ENCODE measurements at regions not wholly inside any gene's neighbourhood (a gene's known extent, or its start where the extent isn't known, plus 50 kb on each side); places are given as distances from the start of the nearest gene placed in this dataset.
"Not testable (repeated sequence)": the region's sequence is repeated elsewhere in the genome, so short reads cannot be mapped to it uniquely, and the experiment has no call there.

DNA sequence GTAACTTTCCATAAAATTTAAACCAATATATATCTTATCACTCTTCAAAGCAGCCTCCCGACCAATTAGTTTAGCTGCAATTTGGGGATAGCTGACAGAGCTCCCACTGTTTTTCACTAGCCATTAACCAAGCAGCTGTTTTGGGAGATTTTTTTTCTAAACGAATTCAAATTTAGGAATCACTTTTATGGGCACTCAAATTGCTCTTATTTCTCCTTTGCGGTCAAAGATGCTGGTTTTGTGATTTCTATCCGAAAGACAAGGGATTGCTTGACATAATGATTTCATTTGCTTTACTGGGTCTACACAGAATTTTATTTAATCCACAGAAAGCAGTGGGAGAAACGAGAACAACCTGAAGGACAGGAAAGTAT is 505.7 kb upstream of the IL12A start:
- DNase-seq, result no peak

GRCh38 chr3:159486580-159486979 is 502.1 kb upstream of the IL12A start:
- DNase-seq, result no peak

DNA sequence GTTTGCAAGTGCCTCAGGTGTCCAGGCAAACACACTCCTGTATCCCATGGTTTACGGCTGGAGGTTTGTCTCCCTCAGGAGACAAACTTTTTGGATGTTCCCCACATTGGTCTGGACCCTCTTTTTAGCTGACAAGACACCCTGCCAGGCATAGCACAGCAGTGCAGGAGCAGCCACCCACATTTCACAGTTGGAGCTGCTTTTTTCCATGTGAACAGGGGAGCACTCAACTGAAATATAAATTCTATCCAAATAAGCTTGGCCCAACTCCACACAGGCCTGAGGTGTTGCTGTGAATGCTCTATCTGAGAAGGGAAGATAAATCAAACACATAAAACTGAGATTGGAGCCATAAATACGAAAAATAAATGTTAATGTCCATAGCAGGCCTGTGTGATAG is 501.3 kb upstream of the IL12A start:
- no peak for DNase-seq

DNA sequence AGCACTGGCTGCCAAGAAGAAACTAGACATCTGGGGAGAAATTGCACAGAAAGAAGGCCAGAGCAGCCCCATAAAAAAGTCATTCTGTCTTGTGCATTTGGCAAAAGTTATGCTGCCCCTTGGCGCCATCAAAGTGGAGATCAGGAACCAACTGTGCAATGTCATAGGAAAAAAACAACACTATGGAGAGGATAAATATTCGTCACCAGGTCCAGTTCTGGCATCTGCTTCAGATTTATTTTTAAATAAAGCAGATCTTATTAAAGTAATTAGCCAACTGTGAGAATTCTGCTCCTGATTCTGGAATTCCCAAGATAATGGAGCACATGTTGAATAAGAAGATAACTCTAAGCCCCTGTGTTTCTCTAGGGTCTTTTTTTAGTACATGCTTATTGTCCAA is 500.0 kb upstream of the IL12A start:
- no peak for DNase-seq

DNA sequence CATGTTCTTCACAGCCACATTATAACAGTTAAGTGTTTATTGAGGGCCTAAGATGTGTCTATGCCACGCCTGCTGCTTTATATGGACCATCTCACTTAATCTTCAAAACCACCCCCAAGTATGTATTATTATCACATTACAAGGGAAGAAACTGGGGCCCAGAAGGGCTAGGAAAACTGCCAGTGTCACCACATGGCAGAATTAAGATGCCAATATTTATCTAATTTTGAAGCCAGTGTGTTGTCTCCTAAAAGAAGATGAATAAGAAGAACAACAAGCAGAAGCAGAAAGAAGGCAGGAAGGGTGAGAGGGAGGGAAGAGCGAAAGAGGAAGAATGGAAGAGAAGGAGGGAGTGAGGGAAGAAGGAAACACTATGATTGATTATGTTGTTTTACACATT is 491.3 kb upstream of the IL12A start:
- DNase-seq, result no peak

GRCh38 chr3:159499031-159499793 is 489.4 kb upstream of the IL12A start:
- no peak for DNase-seq

DNA sequence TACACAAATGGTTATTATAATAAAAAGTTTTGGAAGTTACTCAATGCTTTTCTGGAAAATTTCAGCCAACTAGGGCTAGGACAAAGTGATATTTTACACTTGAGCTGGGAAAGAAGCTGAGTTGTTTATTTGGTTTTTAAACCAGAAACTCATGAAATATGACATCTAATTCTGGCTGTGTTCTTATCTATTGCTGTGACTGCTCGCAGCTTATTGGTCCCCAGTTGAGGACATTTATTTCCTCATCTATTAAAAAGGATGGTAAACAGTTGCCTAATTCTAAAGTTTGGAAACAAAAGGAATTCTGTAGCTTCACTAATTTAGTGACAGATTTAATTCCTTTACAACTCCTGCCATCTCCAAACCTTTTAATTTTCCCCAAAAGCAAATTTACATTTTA is 487.6 kb upstream of the IL12A start:
- DNase-seq, result no peak

- DNase-seq, result no peak
Measured at GRCh38 chr3:159502986-159503385, 485.6 kb upstream of the IL12A start.

DNA sequence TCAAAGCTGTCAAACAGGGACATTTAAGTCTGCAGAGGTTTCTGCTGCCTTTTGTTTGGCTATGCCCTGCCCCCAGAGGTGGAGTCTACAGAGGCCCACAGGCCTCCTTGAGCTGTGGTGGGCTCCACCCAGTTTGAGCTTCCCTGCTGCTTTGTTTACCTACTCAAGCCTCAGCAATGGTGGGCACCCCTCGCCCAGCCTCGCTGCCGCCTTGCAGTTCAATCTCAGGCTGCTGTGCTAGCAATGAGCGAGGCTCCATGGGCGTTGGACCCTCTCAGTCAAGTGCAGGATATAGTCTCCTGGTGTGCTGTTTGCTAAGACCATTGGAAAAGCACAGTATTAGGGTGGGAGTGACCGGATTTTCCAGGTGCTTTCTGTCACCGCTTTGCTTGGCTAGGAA is 477.6 kb upstream of the IL12A start:
- DNase-seq, result not testable (repeated sequence)

DNA sequence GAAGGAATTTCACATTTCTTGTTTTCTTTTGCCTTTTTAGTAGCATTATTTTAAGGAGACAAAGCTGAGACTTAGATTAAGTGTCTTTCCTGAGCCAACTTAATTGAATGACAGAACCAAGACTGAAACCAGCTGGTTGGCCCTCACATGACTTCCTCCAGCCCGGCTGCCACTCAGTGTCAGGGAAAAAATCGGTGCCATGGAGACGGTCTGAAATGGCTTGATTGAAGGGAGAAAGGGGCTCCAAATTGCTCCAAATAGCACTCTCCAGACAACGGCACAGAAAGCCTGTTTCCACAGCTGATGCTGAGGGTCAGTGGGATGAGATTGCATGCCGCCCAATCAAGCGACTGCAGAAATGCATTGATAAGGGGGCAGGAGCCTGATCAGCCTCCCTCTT is 475.2 kb upstream of the IL12A start:
- DNase-seq, result peak; percentile 63

DNA sequence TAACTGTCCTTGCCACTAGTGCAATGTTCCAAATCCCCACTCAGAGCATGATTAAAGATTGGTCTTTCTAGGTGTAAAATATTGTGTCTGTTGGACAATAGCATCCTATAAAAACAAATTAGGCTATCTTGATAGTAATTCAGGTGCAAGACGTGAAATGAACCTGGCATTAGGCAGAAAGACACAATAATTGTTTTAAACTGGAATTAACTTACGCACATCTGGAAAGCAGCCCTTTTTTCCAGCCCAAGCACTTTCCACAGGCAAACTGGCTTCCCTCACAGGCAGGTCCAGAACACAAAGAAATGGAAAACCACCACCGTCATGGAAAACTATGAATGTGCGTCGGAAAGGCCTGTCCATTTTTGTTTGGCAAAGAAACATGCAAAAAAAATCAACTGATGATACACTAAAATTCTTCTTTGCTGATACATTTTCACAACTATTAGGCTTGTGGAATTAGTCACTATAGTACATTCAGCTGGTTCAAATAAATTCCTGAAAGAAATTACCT is 474.7 kb upstream of the IL12A start:
- DNase-seq, result no peak

DNA sequence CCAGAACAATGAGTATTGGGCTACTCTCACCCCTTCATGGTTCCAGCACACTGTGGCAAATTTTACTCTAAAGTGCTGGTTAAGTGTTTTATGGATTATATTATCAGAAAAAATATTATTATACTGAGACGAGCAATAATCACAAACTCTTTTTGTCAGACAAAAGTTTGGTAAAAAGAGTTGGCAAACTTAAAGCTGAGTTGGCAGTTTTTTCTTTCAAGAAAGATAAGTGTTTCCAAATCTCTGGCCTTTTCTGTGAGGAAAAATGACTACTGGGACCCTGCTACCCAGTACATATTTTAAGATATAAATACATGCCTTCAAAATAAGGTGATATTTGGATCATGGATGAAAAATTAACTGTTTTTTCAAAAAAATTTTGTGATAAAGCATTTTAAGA is 471.5 kb upstream of the IL12A start:
- no peak for DNase-seq

DNA sequence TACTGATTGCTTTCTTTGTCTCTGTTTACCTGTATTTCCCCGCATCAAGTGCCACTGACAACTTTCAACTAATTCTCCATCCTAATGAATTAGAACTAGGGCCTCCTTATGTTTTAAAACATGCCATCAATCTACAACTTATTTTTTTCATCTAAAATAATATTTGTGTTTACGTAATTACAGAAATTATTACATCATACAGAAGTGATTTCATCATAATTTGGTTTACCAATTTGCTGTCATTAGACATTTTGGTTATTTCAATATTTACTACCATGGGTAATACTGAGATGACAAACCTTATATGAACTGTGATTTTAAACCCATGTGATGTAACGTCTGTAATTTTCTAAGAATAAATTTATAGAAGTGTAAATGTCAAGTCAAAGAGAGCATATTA is 468.0 kb upstream of the IL12A start:
- DNase-seq, result no peak

DNA sequence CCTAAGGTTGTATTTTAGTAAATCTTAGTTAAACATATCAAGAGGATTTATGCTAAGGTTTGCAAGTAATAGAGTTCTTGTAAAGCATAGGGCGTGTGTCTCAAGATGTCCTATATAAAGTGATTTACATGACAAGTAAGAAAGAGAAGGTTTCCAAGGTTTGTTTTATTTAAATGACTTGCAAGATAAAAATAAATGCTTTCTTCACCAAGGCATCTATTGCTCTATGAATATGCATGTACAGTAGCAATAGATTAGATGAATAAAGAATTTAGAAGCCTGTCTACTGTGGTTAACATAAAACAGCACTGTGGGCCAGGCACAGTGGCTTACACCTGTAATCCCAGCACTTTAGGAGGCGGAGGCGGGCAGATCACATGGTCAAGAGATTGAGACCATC is 466.4 kb upstream of the IL12A start:
- DNase-seq, result no peak

GRCh38 chr3:159528251-159528895 is 460.3 kb upstream of the IL12A start:
- DNase-seq, result no peak

- DNase-seq, result no peak
Measured at GRCh38 chr3:159532577-159532976, 456.1 kb upstream of the IL12A start.

GRCh38 chr3:159534496-159534895 is 454.1 kb upstream of the IL12A start:
- no peak for DNase-seq

GRCh38 chr3:159536876-159537275 is 451.8 kb upstream of the IL12A start:
- DNase-seq, result no peak

GRCh38 chr3:159538507-159538906 is 450.1 kb upstream of the IL12A start:
- no peak for DNase-seq

GRCh38 chr3:159540882-159541495 is 447.6 kb upstream of the IL12A start:
- DNase-seq, result no peak

- no peak for DNase-seq
Measured at GRCh38 chr3:159548675-159549335, 439.8 kb upstream of the IL12A start.

DNA sequence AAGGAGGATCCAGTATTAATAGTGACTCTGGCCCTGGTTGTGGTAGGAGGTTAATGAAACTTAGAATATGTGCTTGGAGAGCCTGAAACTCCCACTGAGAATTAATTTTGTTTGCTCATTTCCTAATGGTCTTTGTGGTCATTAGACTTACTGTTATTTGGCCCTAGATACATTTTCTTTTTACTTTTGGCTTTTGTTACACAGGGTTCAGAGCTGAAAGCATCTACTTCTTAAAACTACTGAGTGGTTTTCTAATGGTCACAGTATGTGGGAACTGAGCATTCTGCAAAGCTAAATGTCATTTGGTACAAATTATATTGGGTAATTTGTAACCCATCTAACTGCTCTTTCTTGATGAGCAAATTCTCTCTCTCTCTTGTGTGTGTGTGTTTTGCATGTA is 433.4 kb upstream of the IL12A start:
- no peak for DNase-seq

- no peak for DNase-seq
Measured at GRCh38 chr3:159559771-159560170, 428.9 kb upstream of the IL12A start.

Data from eye (tissue), 1 donor.